HG03439 (cell line): ENCODE measurements at regions not wholly inside any gene's neighbourhood (a gene's known extent, or its start where the extent isn't known, plus 50 kb on each side); places are given as distances from the start of the nearest gene placed in this dataset.

Source experiments
- ATAC-seq: cut with Tn5 transposase; IDR thresholded peaks from one replicate; pipeline ENCODE4 v1.9.1; 2021; ENCODE audit warnings: mild to moderate bottlenecking, moderate library complexity; ENCODE audit not compliant: unreplicated experiment

DNA sequence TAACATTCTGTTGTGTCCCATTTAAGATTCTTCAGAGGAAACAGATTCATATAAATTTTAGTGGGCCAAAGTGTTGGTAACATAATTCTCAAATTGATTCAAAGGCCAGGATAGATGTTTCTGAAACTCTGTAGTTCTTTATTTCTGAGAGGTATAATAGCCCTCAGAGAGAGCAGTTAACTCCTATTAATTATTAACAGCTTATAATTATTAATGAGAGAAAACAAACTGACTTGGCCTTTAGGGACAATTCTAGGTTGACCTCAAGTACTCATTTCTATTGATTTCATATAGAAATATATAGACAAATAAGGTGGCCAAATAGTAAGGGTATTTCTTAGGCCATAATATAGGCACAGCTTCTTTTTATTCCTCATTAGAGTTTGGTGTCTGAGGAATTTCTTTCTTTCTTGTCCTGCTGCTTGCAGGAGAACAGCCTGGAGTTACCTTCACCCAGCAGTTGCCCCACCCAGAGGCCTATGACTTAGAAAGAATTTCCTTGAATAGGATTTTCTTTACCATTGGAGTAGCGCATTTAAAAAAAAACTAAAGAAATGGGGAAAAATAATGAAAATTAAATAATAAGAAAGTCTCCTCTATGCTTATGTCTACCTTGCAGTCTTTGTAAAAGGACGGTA is 1430.1 kb upstream of the SPRY2 start:
- no peak for ATAC-seq

DNA sequence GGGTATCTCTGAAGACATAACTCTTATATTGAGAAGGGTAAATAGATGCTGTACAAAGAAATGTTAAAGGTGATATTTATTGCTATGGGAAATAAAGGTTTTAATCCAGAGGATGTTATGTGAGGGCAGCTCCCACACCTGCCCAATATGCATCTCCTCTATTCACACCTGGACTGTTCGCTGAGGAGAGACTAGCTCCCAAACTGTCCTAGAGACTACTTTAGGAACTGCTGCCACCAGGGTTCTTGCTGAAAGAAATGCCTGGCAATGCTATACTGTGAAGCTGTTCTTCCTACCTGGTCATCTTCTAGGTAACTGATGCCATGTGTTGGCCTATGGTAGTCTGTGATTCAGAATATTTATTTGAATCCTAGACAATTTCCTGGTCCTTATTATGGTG is 1421.5 kb upstream of the SPRY2 start:
- ATAC-seq: no peak

- ATAC-seq: no peak
Observed at GRCh38 chr13:81760316-81760715, 1419.4 kb upstream of the SPRY2 start.

GRCh38 chr13:81757348-81757970 is 1416.5 kb upstream of the SPRY2 start:
- ATAC-seq: no peak

GRCh38 chr13:81745391-81745790 is 1404.5 kb upstream of the SPRY2 start:
- no peak for ATAC-seq

DNA sequence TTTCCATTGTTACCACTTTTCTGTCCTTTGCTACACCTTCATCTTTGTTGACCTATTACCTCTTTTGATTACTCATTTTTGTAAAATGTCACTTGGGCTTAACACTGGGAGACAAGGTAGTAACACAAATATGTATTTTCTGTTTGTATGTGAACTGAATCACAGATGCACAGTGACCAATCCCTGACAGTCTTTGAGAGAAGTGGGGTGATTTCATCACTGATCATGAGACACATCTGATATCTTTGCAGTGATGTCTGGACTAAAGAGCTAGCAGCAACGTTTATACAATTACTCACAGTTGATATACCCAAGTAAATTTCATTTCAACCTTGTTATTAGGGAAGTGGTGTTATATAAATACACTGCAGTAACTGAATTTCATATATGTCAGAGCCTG is 1397.4 kb upstream of the SPRY2 start:
- no peak for ATAC-seq

DNA sequence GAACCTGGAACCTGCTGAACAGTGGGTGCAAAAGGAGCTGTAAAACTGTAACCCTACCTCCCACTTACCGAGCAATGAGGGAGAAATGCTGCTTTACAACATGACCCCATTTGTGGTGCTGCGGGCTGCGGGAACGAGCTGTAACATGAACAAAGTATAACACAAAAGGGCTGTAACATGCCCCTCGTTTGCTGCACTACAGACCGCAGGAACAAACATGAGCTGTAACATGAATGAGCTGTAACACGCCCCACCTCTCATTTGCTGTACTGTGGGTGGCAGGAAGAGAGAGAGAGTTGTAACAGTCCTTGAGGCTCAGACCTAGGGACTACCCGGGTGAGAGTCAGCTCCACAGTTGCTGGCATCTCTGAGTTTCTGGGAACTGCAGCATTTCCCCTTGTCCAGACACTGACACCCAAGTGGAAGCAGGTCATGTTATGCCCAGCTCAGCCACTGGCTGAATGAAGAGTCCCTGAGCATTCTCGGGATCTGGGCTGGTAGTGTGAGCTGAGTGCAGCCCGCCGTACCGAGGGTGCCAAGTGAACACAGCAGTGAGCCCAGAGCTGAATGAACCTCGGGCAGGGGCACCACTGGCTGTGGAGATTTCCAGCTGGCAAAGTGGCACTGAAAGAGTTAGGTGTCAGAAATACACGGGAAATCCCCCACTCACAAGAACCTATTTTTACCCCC is 1385.3 kb upstream of the SPRY2 start:
- ATAC-seq: no peak

- ATAC-seq: no peak
Observed at GRCh38 chr13:81722456-81722855, 1381.5 kb upstream of the SPRY2 start.

GRCh38 chr13:81721400-81721799 is 1380.5 kb upstream of the SPRY2 start:
- ATAC-seq: no peak

- ATAC-seq: no peak
Observed at GRCh38 chr13:81714513-81714912, 1373.6 kb upstream of the SPRY2 start.

DNA sequence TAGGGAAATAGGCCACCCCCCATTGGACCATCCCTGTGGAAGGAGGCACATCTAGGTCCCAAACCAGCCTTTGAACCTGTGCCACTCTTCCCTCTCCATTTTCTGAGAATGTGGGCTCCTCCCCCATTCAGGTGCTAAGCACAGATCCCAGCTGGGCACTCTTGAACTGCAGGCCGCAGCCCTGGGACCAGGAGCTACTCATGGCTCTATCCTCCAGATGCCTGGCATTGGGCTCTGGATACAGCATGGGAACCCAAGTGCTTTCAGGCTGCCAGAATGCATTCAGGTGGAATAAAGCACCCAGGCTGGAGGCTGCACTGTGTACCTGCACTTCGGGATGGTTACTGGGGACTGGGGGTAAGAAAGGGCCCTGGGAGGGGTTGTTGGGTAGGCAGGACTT is 1372.3 kb upstream of the SPRY2 start:
- ATAC-seq: no peak

DNA sequence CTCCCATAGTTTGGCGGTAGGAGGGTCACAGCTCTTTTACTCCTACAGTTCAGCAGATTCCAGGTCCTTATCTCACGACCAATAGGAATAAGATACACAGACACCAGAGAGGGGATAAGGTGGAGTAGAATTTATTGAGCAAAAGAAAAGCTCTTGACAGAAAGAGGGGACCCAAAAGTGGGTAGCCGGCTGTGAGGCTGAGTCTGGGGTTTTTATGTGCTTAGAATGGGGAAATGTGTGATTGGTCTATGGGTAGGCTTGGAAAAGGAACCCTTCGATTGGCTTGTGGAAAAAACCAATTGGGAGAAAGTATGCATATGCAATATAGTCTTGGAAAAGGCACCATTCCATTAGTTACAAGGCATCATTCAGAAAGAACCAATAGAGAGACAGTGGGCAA is 1356.9 kb upstream of the SPRY2 start:
- ATAC-seq: no peak

GRCh38 chr13:81686877-81687276 is 1346.0 kb upstream of the SPRY2 start:
- no peak for ATAC-seq

DNA sequence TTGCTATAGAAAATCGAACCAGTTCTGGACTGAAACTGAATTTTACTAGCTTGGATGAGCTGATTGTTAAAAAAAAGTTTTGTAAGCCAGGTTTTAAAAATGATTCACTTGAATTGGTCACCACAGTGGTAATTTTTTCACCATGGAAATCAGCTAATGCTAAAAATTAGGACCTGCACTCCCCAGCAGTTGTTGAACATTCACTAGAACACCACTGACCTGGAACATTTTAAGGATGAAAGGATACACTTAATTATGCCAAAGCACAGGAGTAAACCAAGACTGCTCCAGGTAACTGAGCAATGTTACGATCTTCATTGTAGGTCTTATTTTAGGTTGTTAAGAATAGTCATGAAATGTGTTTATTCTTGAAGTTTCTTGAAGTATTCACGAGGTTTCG is 1342.6 kb upstream of the SPRY2 start:
- no peak for ATAC-seq

DNA sequence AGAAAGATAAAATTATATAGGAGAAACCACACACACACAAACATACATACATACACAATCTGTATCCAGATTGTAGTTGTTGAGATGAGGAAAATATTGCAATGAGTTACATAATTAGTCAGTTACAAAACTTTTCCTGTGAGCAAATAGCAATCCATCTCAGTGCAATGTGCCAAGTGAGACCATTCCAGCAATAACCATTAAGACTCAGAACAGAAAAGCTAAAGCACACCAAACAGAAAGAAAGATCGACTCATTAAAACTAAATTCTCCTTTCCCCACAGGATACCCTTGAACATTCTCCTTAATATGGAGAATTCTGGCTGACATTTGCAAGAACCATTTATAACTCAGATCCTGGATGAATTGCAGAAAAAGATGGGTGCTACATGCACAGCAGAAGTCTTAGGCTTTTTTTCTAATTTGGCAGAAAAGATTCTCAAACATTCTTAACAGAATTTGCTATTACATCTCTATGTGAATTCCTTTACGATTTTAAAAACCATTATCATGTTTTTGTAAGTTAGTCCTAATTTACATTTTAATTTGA is 1341.2 kb upstream of the SPRY2 start:
- ATAC-seq: no peak

DNA sequence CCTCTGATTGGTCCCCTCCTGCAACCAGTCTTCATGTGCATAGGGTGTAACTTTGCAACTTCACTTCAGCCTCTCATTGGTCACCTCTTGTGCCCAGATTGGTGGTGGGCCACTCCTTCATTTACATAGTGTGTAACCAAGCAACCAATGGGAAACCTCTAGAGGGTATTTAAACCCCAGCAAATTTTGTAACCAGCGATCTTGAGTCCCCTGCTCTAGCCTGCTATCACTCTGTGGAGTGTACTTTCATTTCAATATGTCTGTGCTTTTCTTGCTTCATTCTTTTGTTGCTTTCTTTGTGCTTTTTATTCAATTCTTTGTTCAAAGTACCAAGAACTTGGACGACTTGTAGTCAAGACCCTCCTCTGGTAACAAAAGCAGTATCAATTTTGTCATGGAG is 1336.9 kb upstream of the SPRY2 start:
- no peak for ATAC-seq

- no peak for ATAC-seq
Observed at GRCh38 chr13:81676008-81676407, 1335.1 kb upstream of the SPRY2 start.

GRCh38 chr13:81671064-81671463 is 1330.1 kb upstream of the SPRY2 start:
- no peak for ATAC-seq

DNA sequence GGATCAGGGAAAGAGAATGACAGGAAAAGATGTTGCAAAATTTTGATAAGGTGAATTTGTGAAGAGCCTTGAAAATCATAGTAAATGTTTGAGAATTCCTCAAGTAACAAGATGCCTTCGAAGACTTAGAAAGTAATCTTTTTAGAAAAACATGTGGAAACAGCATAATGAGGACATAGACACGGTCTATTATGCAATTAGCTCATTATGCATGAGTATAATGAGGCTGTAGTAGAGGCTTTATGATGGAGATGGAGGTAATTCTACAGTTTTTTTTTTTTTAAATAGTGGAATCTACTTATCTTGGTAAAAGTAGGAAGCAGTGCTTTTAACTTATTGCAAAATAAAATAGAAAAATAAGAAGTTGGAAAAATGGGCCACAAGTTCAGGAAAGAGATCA is 1329.1 kb upstream of the SPRY2 start:
- no peak for ATAC-seq

GRCh38 chr13:81664872-81665271 is 1323.9 kb upstream of the SPRY2 start:
- no peak for ATAC-seq

GRCh38 chr13:81659984-81660383 is 1319.1 kb upstream of the SPRY2 start:
- ATAC-seq: no peak
